ENCODE measurements at regions not wholly inside any gene's neighbourhood (a gene's known extent, or its start where the extent isn't known, plus 50 kb on each side); places are given as distances from the start of the nearest gene placed in this dataset.

DNA sequence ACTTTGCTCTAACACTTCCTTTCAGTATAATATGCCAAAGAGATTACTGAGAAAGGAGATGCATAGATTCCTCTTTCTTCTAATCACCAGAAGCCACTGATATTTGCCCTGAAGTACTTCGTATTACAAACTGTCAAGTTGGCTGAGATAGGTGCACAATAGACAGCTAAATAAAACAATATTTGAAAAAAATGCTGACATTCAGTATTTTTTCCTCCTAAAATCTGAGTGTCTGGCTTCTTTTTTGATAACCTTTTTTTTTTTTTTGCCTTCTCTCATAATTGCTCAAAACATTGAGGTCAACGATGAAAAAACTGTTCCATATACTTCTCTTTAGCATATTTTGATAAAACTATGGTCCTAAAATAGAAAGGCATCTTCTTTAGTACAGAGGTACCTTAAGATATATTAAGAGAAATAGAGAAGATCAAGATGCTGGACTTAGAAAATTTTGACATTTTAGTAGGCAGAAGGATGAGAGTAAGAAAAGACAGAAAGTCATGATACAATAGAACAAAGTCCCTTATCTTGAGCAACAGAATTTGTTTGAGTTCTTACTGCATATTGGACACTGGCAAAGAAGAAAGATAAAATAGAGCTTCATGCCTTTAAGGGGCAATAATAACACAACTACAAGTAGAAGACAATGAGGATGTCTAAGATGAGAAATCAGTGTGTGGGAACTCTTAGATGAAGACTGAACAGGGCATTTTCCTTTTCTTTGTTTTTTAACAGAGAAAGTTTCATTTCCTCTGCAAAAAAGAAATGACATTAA lies 220.7 kb downstream of the PTH2R start:
- H3K4me3 ChIP-seq (ENCODE audit: low read length), result no peak overlapping the region
- intact Hi-C loops (cut with DNase I, micrococcal nuclease), result no loop called here
- no peaks in the 10 kb centered on the region for H3K36me3 ChIP-seq (ENCODE audit: insufficient read depth, low read length)
- H3K27ac ChIP-seq (ENCODE audit: low read depth in 1 of 2, low read length in 2 of 2), result no peak overlapping the region
- no peaks in the 10 kb centered on the region for H3K9me3 ChIP-seq (ENCODE audit: control insufficient read depth in 1 of 2, insufficient read depth in 1 of 2, low read length in 2 of 2)
- Mint-ChIP-seq H3K9me3 (no peaks in the 10 kb centered on the region), H3K4me3 (no peak overlapping the region), H3K4me1 (ENCODE audit: low read depth) (no peaks in the 10 kb centered on the region), H3K27ac (no peak overlapping the region), H3K36me3 (ENCODE audit: low read depth) (no peaks in the 10 kb centered on the region), H3K27me3 (no peaks in the 10 kb centered on the region)
- TF ChIP-seq CTCF (IDR thresholded peaks at IDR 0.05), result no peak
- ChIA-PET POLR2A (no interaction called here), CTCF (no interaction called here)
- H3K4me1 ChIP-seq (ENCODE audit: insufficient read depth, low read length), result no peaks in the 10 kb centered on the region
- H3K27me3 ChIP-seq (ENCODE audit: control insufficient read depth in 1 of 2, insufficient read depth in 2 of 2, low read length in 2 of 2), result no peaks in the 10 kb centered on the region
- no peak for ATAC-seq (ENCODE audit: poor library complexity)
- no peak for DNase-seq

GRCh38 chr2:208627916-208628315 lies 221.3 kb downstream of the PTH2R start:
- intact Hi-C loops (cut with DNase I, micrococcal nuclease), result no loop called here
- Mint-ChIP-seq H3K4me1 (ENCODE audit: low read depth) (no peaks in the 10 kb centered on the region), H3K9me3 (no peaks in the 10 kb centered on the region), H3K36me3 (ENCODE audit: low read depth) (no peaks in the 10 kb centered on the region), H3K27ac (no peak overlapping the region), H3K4me3 (no peak overlapping the region), H3K27me3 (no peaks in the 10 kb centered on the region)
- POLR2A ChIA-PET, result no interaction called here
- no peak for TF ChIP-seq CTCF (IDR thresholded peaks at IDR 0.05)
- CTCF ChIA-PET, result no interaction called here
- Histone ChIP-seq H3K27ac (ENCODE audit: low read depth in 1 of 2, low read length in 2 of 2) (no peak overlapping the region), H3K27me3 (ENCODE audit: control insufficient read depth in 1 of 2, insufficient read depth in 2 of 2, low read length in 2 of 2) (no peaks in the 10 kb centered on the region), H3K4me3 (ENCODE audit: low read length) (no peak overlapping the region), H3K9me3 (ENCODE audit: control insufficient read depth in 1 of 2, insufficient read depth in 1 of 2, low read length in 2 of 2) (no peaks in the 10 kb centered on the region), H3K4me1 (ENCODE audit: insufficient read depth, low read length) (no peaks in the 10 kb centered on the region), H3K36me3 (ENCODE audit: insufficient read depth, low read length) (no peaks in the 10 kb centered on the region)
- ATAC-seq (ENCODE audit: poor library complexity) (no peak), DNase-seq (no peak)

DNA sequence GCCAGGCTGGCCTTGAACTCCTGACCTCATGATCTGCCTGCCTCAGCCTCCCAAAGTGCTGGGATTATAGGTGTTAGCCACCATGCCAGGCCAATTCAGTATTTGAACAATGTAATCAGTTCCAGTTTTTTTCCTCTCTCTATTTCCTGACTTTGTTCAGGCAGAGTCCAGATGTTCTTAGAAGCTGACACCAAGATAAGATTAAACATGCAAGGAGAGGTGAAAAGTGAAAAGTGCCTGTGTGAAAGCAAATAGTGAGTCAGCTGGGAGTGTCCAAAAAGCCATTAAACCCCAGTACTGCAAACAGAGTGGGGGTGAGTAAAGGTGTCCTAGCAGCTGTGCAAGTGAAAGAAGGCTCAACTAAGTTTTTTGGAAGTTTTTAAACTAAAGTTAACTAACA lies 231.5 kb downstream of the PTH2R start:
- Mint-ChIP-seq H3K36me3 (ENCODE audit: low read depth) (no peaks in the 10 kb centered on the region), H3K4me1 (ENCODE audit: low read depth) (no peaks in the 10 kb centered on the region), H3K27ac (no peak overlapping the region), H3K9me3 (peaks cover 5% of the 10 kb centered on the region), H3K27me3 (no peaks in the 10 kb centered on the region), H3K4me3 (no peak overlapping the region)
- no peaks in the 10 kb centered on the region for H3K36me3 ChIP-seq (ENCODE audit: insufficient read depth, low read length)
- ATAC-seq (ENCODE audit: poor library complexity), result no peak
- POLR2A ChIA-PET, result no interaction called here
- TF ChIP-seq CTCF (IDR thresholded peaks at IDR 0.05), result no peak
- H3K4me1 ChIP-seq (ENCODE audit: insufficient read depth, low read length), result no peaks in the 10 kb centered on the region
- CTCF ChIA-PET, result no interaction called here
- no peak overlapping the region for H3K4me3 ChIP-seq (ENCODE audit: low read length)
- H3K27ac ChIP-seq (ENCODE audit: low read depth in 1 of 2, low read length in 2 of 2), result no peak overlapping the region
- intact Hi-C loops (cut with DNase I, micrococcal nuclease), result no loop called here
- H3K9me3 ChIP-seq (ENCODE audit: control insufficient read depth in 1 of 2, insufficient read depth in 1 of 2, low read length in 2 of 2), result peaks cover 0 to 6% of the 10 kb centered on the region in 2 experiments
- H3K27me3 ChIP-seq (ENCODE audit: control insufficient read depth in 1 of 2, insufficient read depth in 2 of 2, low read length in 2 of 2), result no peaks in the 10 kb centered on the region
- no peak for DNase-seq

Measured in CD4-positive, alpha-beta T cell (primary cell).